ENCODE measurements at regions not wholly inside any gene's neighbourhood (a gene's known extent, or its start where the extent isn't known, plus 50 kb on each side); places are given as distances from the start of the nearest gene placed in this dataset.

GRCh38 chr21:16847211-16847610 lies 665.6 kb upstream of the CXADR start:
- Histone ChIP-seq H3K4me3 (ENCODE audit: low read depth, low read length) (no peak overlapping the region), H3K36me3 (no peaks in the 10 kb centered on the region), H3K9me3 (ENCODE audit: severe bottlenecking) (no peaks in the 10 kb centered on the region), H3K27ac (no peak overlapping the region), H3K27me3 (ENCODE audit: insufficient read depth, low read depth, severe bottlenecking) (peaks cover 10% of the 10 kb centered on the region)
- no peak for DNase-seq
- TF ChIP-seq CTCF (IDR thresholded peaks at IDR 0.05; ENCODE audit: low read depth, low read length) = no peak

GRCh38 chr21:16851054-16851453 lies 661.8 kb upstream of the CXADR start:
- no peaks in the 10 kb centered on the region for H3K36me3 ChIP-seq
- no peak overlapping the region for H3K4me3 ChIP-seq (ENCODE audit: low read depth, low read length)
- peaks cover 8% of the 10 kb centered on the region for H3K27me3 ChIP-seq (ENCODE audit: insufficient read depth, low read depth, severe bottlenecking)
- H3K27ac ChIP-seq = no peak overlapping the region
- no peak for DNase-seq
- TF ChIP-seq CTCF (IDR thresholded peaks at IDR 0.05; ENCODE audit: low read depth, low read length) = no peak
- no peaks in the 10 kb centered on the region for H3K9me3 ChIP-seq (ENCODE audit: severe bottlenecking)

DNA sequence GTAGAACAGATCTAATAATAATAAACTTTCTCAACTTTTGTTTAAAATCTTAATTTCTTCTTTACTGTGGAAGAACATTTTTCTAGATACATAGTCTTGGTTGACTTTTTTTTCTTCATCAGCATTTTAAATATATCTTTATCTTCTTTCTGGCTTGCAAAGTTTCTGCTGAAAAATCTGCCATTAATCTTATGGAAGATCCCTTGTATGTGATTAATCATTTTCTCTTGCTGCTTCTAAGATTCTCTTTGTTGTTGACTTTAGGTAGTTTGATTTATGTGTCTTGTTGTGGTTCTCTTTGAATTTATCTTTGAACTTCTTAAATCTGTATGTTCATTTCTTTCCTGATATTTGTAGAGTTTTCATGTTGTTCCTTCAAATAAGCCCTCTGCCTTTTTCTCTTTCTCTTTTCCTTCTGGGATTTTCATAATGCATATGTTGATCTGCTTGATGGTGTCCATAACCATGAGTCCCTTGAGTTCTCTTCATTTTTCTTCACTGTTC lies 657.6 kb upstream of the CXADR start:
- DNase-seq = no peak
- no peaks in the 10 kb centered on the region for H3K9me3 ChIP-seq (ENCODE audit: severe bottlenecking)
- no peak overlapping the region for H3K27ac ChIP-seq
- TF ChIP-seq CTCF (IDR thresholded peaks at IDR 0.05; ENCODE audit: low read depth, low read length) = no peak
- H3K36me3 ChIP-seq = no peaks in the 10 kb centered on the region
- H3K27me3 ChIP-seq (ENCODE audit: insufficient read depth, low read depth, severe bottlenecking) = peaks cover 10% of the 10 kb centered on the region
- no peak overlapping the region for H3K4me3 ChIP-seq (ENCODE audit: low read depth, low read length)

GRCh38 chr21:16863362-16863905 lies 649.4 kb upstream of the CXADR start:
- Histone ChIP-seq H3K36me3 (no peaks in the 10 kb centered on the region), H3K4me3 (ENCODE audit: low read depth, low read length) (no peak overlapping the region), H3K27me3 (ENCODE audit: insufficient read depth, low read depth, severe bottlenecking) (peaks cover 24% of the 10 kb centered on the region), H3K9me3 (ENCODE audit: severe bottlenecking) (no peaks in the 10 kb centered on the region), H3K27ac (no peak overlapping the region)
- DNase-seq = no peak
- no peak for TF ChIP-seq CTCF (IDR thresholded peaks at IDR 0.05; ENCODE audit: low read depth, low read length)

DNA sequence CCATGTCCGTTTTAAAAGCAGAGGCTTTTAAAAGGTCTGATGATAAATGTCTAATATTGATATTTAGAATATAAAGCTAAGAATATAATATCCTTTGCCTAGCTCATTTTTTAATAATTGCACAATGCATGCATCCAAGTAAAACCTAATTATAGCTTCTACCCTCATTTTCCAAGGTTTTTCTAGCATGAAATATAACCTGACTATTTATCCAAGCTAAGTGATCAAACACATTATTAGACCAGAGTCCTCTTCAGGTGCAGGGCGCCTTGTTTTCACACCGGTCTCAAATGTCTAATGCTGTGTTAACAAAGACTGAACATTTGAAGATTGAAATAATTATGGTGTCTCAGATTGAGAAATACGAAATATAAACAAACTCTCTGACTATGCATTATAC lies 648.9 kb upstream of the CXADR start:
- no peaks in the 10 kb centered on the region for H3K36me3 ChIP-seq
- DNase-seq = no peak
- no peak for TF ChIP-seq CTCF (IDR thresholded peaks at IDR 0.05; ENCODE audit: low read depth, low read length)
- no peak overlapping the region for H3K4me3 ChIP-seq (ENCODE audit: low read depth, low read length)
- H3K27ac ChIP-seq = no peak overlapping the region
- no peaks in the 10 kb centered on the region for H3K9me3 ChIP-seq (ENCODE audit: severe bottlenecking)
- peaks cover 22% of the 10 kb centered on the region for H3K27me3 ChIP-seq (ENCODE audit: insufficient read depth, low read depth, severe bottlenecking)

GRCh38 chr21:16865632-16866031 lies 647.2 kb upstream of the CXADR start:
- no peak for TF ChIP-seq CTCF (IDR thresholded peaks at IDR 0.05; ENCODE audit: low read depth, low read length)
- no peak for DNase-seq
- no peaks in the 10 kb centered on the region for H3K9me3 ChIP-seq (ENCODE audit: severe bottlenecking)
- no peaks in the 10 kb centered on the region for H3K36me3 ChIP-seq
- peaks cover 30% of the 10 kb centered on the region for H3K27me3 ChIP-seq (ENCODE audit: insufficient read depth, low read depth, severe bottlenecking)
- no peak overlapping the region for H3K27ac ChIP-seq
- H3K4me3 ChIP-seq (ENCODE audit: low read depth, low read length) = no peak overlapping the region
